ENCODE measurements at regions not wholly inside any gene's neighbourhood (a gene's known extent, or its start where the extent isn't known, plus 50 kb on each side); places are given as distances from the start of the nearest gene placed in this dataset.
A peak's percentile ranks its signal among the peaks of the same experiment; 100 is the strongest.

GRCh38 chr13:73748404-73748803 lies 385.8 kb downstream of the KLF12 start:
- H3K36me3 Mint-ChIP-seq = peaks cover 16% of the 10 kb centered on the region
- H3K27ac Mint-ChIP-seq = no peak overlapping the region
- no peaks in the 10 kb centered on the region for H3K9me3 Mint-ChIP-seq
- H3K27me3 Mint-ChIP-seq = no peaks in the 10 kb centered on the region
- no peak for TF ChIP-seq CTCF (conservative IDR thresholded peaks at IDR 0.05)
- H3K4me1 Mint-ChIP-seq (ENCODE audit: unreplicated experiment) = peaks cover 5% of the 10 kb centered on the region
- DNase-seq (ENCODE audit: extremely low spot score, unreplicated experiment) = no peak
- H3K4me3 Mint-ChIP-seq = no peak overlapping the region

GRCh38 chr13:73745190-73745589 lies 389.0 kb downstream of the KLF12 start:
- H3K9me3 Mint-ChIP-seq = no peaks in the 10 kb centered on the region
- H3K4me1 Mint-ChIP-seq (ENCODE audit: unreplicated experiment) = peaks cover 6% of the 10 kb centered on the region
- H3K27me3 Mint-ChIP-seq = no peaks in the 10 kb centered on the region
- DNase-seq (ENCODE audit: extremely low spot score, unreplicated experiment) = no peak
- H3K27ac Mint-ChIP-seq = no peak overlapping the region
- H3K36me3 Mint-ChIP-seq = peaks cover 9% of the 10 kb centered on the region
- no peak for TF ChIP-seq CTCF (conservative IDR thresholded peaks at IDR 0.05)
- H3K4me3 Mint-ChIP-seq = no peak overlapping the region

- Mint-ChIP-seq H3K27ac (no peak overlapping the region), H3K9me3 (no peaks in the 10 kb centered on the region), H3K4me1 (ENCODE audit: unreplicated experiment) (peaks cover 6% of the 10 kb centered on the region), H3K4me3 (no peak overlapping the region), H3K36me3 (peaks cover 7% of the 10 kb centered on the region), H3K27me3 (no peaks in the 10 kb centered on the region)
- TF ChIP-seq CTCF (conservative IDR thresholded peaks at IDR 0.05) = no peak
- no peak for DNase-seq (ENCODE audit: extremely low spot score, unreplicated experiment)
Measured at GRCh38 chr13:73742982-73743381, 391.2 kb downstream of the KLF12 start.

GRCh38 chr13:73741742-73742141 lies 392.5 kb downstream of the KLF12 start:
- no peak for DNase-seq (ENCODE audit: extremely low spot score, unreplicated experiment)
- H3K9me3 Mint-ChIP-seq = no peaks in the 10 kb centered on the region
- H3K36me3 Mint-ChIP-seq = peaks cover 3% of the 10 kb centered on the region
- TF ChIP-seq CTCF (conservative IDR thresholded peaks at IDR 0.05) = no peak
- H3K27me3 Mint-ChIP-seq = no peaks in the 10 kb centered on the region
- H3K27ac Mint-ChIP-seq = no peak overlapping the region
- peaks cover 6% of the 10 kb centered on the region for H3K4me1 Mint-ChIP-seq (ENCODE audit: unreplicated experiment)
- H3K4me3 Mint-ChIP-seq = no peak overlapping the region

- no peak overlapping the region for H3K27ac Mint-ChIP-seq
- peaks cover 3% of the 10 kb centered on the region for H3K36me3 Mint-ChIP-seq
- no peak for TF ChIP-seq CTCF (conservative IDR thresholded peaks at IDR 0.05)
- no peaks in the 10 kb centered on the region for H3K9me3 Mint-ChIP-seq
- H3K4me3 Mint-ChIP-seq = no peak overlapping the region
- no peaks in the 10 kb centered on the region for H3K27me3 Mint-ChIP-seq
- peaks cover 6% of the 10 kb centered on the region for H3K4me1 Mint-ChIP-seq (ENCODE audit: unreplicated experiment)
- DNase-seq (ENCODE audit: extremely low spot score, unreplicated experiment) = no peak
Measured at GRCh38 chr13:73741111-73741510, 393.1 kb downstream of the KLF12 start.

- TF ChIP-seq CTCF (conservative IDR thresholded peaks at IDR 0.05) = no peak
- Mint-ChIP-seq H3K36me3 (peaks cover 3% of the 10 kb centered on the region), H3K4me3 (no peak overlapping the region), H3K4me1 (ENCODE audit: unreplicated experiment) (peaks cover 6% of the 10 kb centered on the region), H3K27ac (peak overlapping the region; percentile 37), H3K9me3 (no peaks in the 10 kb centered on the region), H3K27me3 (no peaks in the 10 kb centered on the region)
- DNase-seq (ENCODE audit: extremely low spot score, unreplicated experiment) = no peak
Measured at GRCh38 chr13:73740666-73741065, 393.5 kb downstream of the KLF12 start.

Data from type B pancreatic cell (in vitro differentiated cells).